CD14-positive monocyte (primary cell): ENCODE measurements at regions not wholly inside any gene's neighbourhood (a gene's known extent, or its start where the extent isn't known, plus 50 kb on each side); places are given as distances from the start of the nearest gene placed in this dataset.

Experiments
- DNase-seq, 3 donors: peaks; one replicate each; pipeline ENCODE4 v3.0.0-alpha.2; 2011 to 2022
- H2AFZ ChIP-seq: 2 replicates; pipeline ENCODE4 v1.6.0; 2012; ENCODE audit warnings: mild to moderate bottlenecking, low read depth, low read length, inconsistent platforms; ENCODE audit not compliant: insufficient read depth, poor library complexity, severe bottlenecking
- H3K27ac ChIP-seq, 2 donors: 1 replicate in 1 of 2; 2 replicates in 1 of 2; pipeline ENCODE4 v1.5.1; 2012 to 2013; ENCODE audit warnings: low read length in 2 of 2, control low read depth in 1 of 2, inconsistent platforms in 1 of 2, low read depth in 1 of 2, mild to moderate bottlenecking in 1 of 2
- H3K27me3 ChIP-seq, 2 donors: one replicate each; pipeline versions ENCODE4 v1.6.0 to v1.6.1; 2011 to 2013; ENCODE audit warnings: low read length in 2 of 2; ENCODE audit not compliant: control insufficient read depth in 2 of 2, insufficient read depth in 2 of 2
- H3K36me3 ChIP-seq, 2 donors: replicated peaks in 1 of 2; 1 replicate in 1 of 2; 2 replicates in 1 of 2; pipeline versions ENCODE4 v1.5.1 to v1.6.1; 2012 to 2013; ENCODE audit warnings: low read length in 2 of 2, control low read depth in 1 of 2, inconsistent platforms in 1 of 2, mild to moderate bottlenecking in 1 of 2; ENCODE audit not compliant: insufficient read depth in 2 of 2, control insufficient read depth in 1 of 2
- H3K4me1 ChIP-seq, 2 donors: 1 replicate in 1 of 2; 2 replicates in 1 of 2; pipeline versions ENCODE4 v1.5.1 to v1.6.1; 2012 to 2013; ENCODE audit warnings: low read length in 2 of 2, control low read depth in 1 of 2, inconsistent platforms in 1 of 2, mild to moderate bottlenecking in 1 of 2, moderate library complexity in 1 of 2; ENCODE audit not compliant: insufficient read depth in 2 of 2, control insufficient read depth in 1 of 2
- H3K4me2 ChIP-seq: replicated peaks from 2 replicates; pipeline ENCODE3; 2012; ENCODE audit warnings: low read length, moderate library complexity, mild to moderate bottlenecking; ENCODE audit not compliant: poor library complexity, severe bottlenecking; ENCODE audit errors: extremely low read depth
- H3K4me3 ChIP-seq, 3 experiments: fragments of 200-600 bp in 1 of 3; sonication (generic) in 1 of 3; replicated peaks in 1 of 3; 1 replicate in 2 of 3; 2 replicates in 1 of 3; pipeline ENCODE4 v1.5.1; 2011 to 2013; ENCODE audit warnings: low read length in 3 of 3, mild to moderate bottlenecking in 3 of 3, control low read depth in 2 of 3, low read depth in 2 of 3, inconsistent platforms in 1 of 3, moderate library complexity in 1 of 3
- H3K79me2 ChIP-seq: 2 replicates; pipeline ENCODE4 v1.6.0; 2012; ENCODE audit warnings: mild to moderate bottlenecking, control low read depth, inconsistent platforms, low read length, moderate library complexity; ENCODE audit not compliant: insufficient read depth
- H3K9ac ChIP-seq: 2 replicates; pipeline ENCODE4 v1.6.0; 2017; ENCODE audit warnings: low read length, mild to moderate bottlenecking; ENCODE audit not compliant: insufficient read depth, poor library complexity, severe bottlenecking
- H3K9me3 ChIP-seq, 2 donors: replicated peaks in 1 of 2; 1 replicate in 1 of 2; 2 replicates in 1 of 2; pipeline versions ENCODE4 v1.5.1 to v1.6.1; 2012 to 2013; ENCODE audit warnings: low read length in 2 of 2, control low read depth in 1 of 2; ENCODE audit not compliant: control insufficient read depth in 1 of 2, insufficient read depth in 1 of 2
- H4K20me1 ChIP-seq: 2 replicates; pipeline ENCODE4 v1.6.0; 2012; ENCODE audit warnings: mild to moderate bottlenecking, low read length, control low read depth, moderate library complexity; ENCODE audit not compliant: insufficient read depth
- H3K27ac Mint-ChIP-seq, 7 donors: one replicate each; pipeline ENCODE4 v1.8.0; 2020; ENCODE audit warnings: mild to moderate bottlenecking in 7 of 7, mixed read lengths in 7 of 7, moderate library complexity in 6 of 7, inconsistent platforms in 2 of 7
- H3K27me3 Mint-ChIP-seq, 3 donors: one replicate each; pipeline ENCODE4 v1.8.0; 2021 to 2022; ENCODE audit warnings: low read depth in 3 of 3, mild to moderate bottlenecking in 3 of 3, mixed read lengths in 3 of 3, moderate library complexity in 3 of 3, inconsistent platforms in 1 of 3
- H3K36me3 Mint-ChIP-seq, 2 donors: one replicate each; pipeline ENCODE4 v1.8.0; 2020; ENCODE audit warnings: mixed read lengths in 2 of 2, inconsistent platforms in 1 of 2, mild to moderate bottlenecking in 1 of 2
- H3K4me1 Mint-ChIP-seq: one replicate; pipeline ENCODE4 v1.8.0; 2020; ENCODE audit warnings: mild to moderate bottlenecking, mixed read lengths
- H3K4me3 Mint-ChIP-seq, 2 donors: one replicate each; pipeline ENCODE4 v1.8.0; 2020; ENCODE audit warnings: mild to moderate bottlenecking in 2 of 2, mixed read lengths in 2 of 2, moderate library complexity in 1 of 2
- H3K9me3 Mint-ChIP-seq, 7 donors: one replicate each; pipeline ENCODE4 v1.8.0; 2020 to 2022; ENCODE audit warnings: mixed read lengths in 7 of 7, mild to moderate bottlenecking in 6 of 7, moderate library complexity in 6 of 7, inconsistent platforms in 2 of 7
- WGBS: methylation state at CpG from one replicate; pipeline ENCODE4 v1.1.5; 2013; ENCODE audit warnings: missing lambda C conversion rate; ENCODE audit not compliant: insufficient coverage; 5-methylcytosine and 5-hydroxymethylcytosine counted together
- intact Hi-C, 2 donors: fragments of 100-400 bp; cut with micrococcal nuclease; formaldehyde crosslinking; loops; one replicate each; pipeline versions ENCODE4 v1.15.0 to v1.15.1; 2023
- TF ChIP-seq, protein P1 (sequence below): fragments of 200-600 bp; IDR thresholded peaks from one replicate; pipeline ENCODE4 v1.8.0; 2022; ENCODE audit warnings: antibody characterized with exemption, mild to moderate bottlenecking

DNA sequence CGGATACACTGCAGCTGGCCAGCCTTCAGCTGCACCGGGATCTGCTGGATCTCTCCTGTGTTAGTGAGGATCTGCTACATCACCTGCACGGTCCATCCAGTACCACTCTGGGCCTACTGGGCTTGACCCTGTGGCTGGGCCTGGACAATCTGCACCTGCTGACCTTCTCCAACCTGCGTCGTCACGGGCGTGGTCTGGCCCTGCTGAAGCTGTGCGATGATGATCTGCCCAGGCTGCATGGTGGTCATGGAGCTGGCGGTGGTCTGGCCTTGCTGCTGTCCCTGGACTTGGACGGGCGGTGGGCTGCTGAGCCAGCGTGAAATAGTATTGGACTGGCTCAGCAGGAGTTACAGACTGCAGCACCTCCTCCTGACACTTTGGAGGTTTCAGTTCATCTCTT, 137.1 kb upstream of the GAS1 start:
- Histone ChIP-seq H3K9me3 (peaks cover 5 to 16% of the 10 kb centered on the region in 2 donors), H3K36me3 (no peaks in the 10 kb centered on the region), H3K4me1 (no peaks in the 10 kb centered on the region), H2AFZ (no peak overlapping the region), H3K27ac (no peak overlapping the region), H3K79me2 (no peaks in the 10 kb centered on the region), H4K20me1 (no peaks in the 10 kb centered on the region), H3K27me3 (no peaks in the 10 kb centered on the region), H3K4me2 (no peak overlapping the region), H3K4me3 (no peak overlapping the region), H3K9ac (no peak overlapping the region)
- Mint-ChIP-seq H3K4me1 (no peaks in the 10 kb centered on the region), H3K27ac (no peak overlapping the region), H3K36me3 (no peaks in the 10 kb centered on the region), H3K4me3 (no peak overlapping the region), H3K27me3 (peaks cover 0 to 2% (median 0%) of the 10 kb centered on the region in 3 donors), H3K9me3 (peaks cover 3 to 25% (median 4%) of the 10 kb centered on the region in 7 donors)
- TF ChIP-seq, protein P1, sequence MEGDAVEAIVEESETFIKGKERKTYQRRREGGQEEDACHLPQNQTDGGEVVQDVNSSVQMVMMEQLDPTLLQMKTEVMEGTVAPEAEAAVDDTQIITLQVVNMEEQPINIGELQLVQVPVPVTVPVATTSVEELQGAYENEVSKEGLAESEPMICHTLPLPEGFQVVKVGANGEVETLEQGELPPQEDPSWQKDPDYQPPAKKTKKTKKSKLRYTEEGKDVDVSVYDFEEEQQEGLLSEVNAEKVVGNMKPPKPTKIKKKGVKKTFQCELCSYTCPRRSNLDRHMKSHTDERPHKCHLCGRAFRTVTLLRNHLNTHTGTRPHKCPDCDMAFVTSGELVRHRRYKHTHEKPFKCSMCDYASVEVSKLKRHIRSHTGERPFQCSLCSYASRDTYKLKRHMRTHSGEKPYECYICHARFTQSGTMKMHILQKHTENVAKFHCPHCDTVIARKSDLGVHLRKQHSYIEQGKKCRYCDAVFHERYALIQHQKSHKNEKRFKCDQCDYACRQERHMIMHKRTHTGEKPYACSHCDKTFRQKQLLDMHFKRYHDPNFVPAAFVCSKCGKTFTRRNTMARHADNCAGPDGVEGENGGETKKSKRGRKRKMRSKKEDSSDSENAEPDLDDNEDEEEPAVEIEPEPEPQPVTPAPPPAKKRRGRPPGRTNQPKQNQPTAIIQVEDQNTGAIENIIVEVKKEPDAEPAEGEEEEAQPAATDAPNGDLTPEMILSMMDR, result no peak
- DNase-seq, result no peak
- 98% methylated on average over 12 of the region's 12 CpGs for WGBS
- intact Hi-C loops, result no loop called here

DNA sequence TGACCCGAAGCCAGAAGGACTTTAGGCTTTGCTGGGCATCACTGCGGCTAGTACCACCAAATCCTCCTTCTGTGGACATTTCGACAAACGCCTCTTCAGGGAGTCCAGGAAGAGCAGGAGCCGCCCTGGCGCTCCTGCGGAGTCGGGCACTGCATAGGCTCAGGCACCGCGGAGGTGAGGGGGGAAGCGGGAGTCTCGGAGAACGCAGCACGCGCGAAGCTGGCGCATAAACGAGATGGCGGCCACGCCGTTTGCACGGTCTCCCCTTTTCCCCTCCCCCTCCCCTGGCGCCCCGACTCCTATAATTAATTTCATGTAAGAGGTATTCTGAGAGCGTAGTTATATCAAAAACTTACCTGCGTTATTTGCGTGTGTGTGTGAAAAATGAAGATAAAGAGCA, 137.8 kb upstream of the GAS1 start:
- no peak overlapping the region for H3K4me3 Mint-ChIP-seq
- no peaks in the 10 kb centered on the region for H3K36me3 Mint-ChIP-seq
- no peak overlapping the region for H3K27ac ChIP-seq
- no peaks in the 10 kb centered on the region for H3K79me2 ChIP-seq
- H3K36me3 ChIP-seq, result no peaks in the 10 kb centered on the region
- H3K27ac Mint-ChIP-seq, result no peak overlapping the region
- WGBS, result 100% methylated on average over 7 of the region's 27 CpGs
- H3K4me3 ChIP-seq, result no peak overlapping the region
- peaks cover 0 to 2% (median 0%) of the 10 kb centered on the region in 3 donors for H3K27me3 Mint-ChIP-seq
- TF ChIP-seq, protein P1, result no peak
- peaks cover 5 to 16% of the 10 kb centered on the region in 2 donors for H3K9me3 ChIP-seq
- H2AFZ ChIP-seq, result no peak overlapping the region
- H3K9ac ChIP-seq, result no peak overlapping the region
- peaks cover 0 to 22% (median 3%) of the 10 kb centered on the region in 7 donors for H3K9me3 Mint-ChIP-seq
- H3K27me3 ChIP-seq, result no peaks in the 10 kb centered on the region
- no peaks in the 10 kb centered on the region for H4K20me1 ChIP-seq
- DNase-seq, result no peak
- no peaks in the 10 kb centered on the region for H3K4me1 ChIP-seq
- no peak overlapping the region for H3K4me2 ChIP-seq
- H3K4me1 Mint-ChIP-seq, result no peaks in the 10 kb centered on the region
- intact Hi-C loops, result no loop called here
